GM18861 (cell line): ENCODE measurements at regions not wholly inside any gene's neighbourhood (a gene's known extent, or its start where the extent isn't known, plus 50 kb on each side); places are given as distances from the start of the nearest gene placed in this dataset.

ENCODE experiments used
- ATAC-seq: cut with Tn5 transposase; IDR thresholded peaks from one replicate; pipeline ENCODE4 v1.9.1; 2021; ENCODE audit not compliant: unreplicated experiment

DNA sequence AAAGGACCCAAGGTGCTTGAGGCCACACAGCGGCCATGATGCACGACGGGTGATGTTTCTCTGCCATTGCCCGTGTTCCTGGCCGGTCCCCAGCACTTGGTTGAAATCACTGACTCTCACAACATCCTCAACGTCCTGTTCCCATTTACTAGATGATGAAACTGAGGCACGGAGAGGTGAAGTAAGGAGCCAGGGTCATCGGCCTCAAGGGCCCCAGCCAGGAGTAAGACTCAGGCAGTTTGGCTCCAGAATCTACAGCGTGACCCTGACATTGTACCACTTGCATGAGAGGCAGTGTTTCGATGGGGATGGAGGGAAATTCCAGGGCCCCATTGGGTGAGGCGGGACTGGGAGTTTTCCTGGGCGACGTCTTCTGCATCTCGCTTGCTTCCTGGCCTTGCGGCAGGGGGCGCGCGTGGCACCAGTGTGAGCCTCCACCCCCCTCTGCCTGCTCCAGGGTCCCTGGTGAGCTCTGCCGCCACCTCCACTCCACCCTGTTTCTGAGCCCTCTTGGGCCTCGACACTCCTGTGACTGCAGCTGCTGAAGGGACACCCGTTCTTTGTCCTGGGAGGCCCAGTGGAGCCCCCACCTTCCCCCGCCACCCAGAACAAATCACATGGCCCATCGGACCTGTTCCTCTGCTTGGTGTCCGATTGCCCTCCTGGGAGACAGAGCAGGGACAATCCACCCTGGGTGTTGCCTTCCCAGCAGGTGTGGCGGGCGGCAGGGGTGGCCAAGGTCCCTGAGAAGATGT, 133.0 kb upstream of the GSE1 start:
- ATAC-seq, result no peak

DNA sequence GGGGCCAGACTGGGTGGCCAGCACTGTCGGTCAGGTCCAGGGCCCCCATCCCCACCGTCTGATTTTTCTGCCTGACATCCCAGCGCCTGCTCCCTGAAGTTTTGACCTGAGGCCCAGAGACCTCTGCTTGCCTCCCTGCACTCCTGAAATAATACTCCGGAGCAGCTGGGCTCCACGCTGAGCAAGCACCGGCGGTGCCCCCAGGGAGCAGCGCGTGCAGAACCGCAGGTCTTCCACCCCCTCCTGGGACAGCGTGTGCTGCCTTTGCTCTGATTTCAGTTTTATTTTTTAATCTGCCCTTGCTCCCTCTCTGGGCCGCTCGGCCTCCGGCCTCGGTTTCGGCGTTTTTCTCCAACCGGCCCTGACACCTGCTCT, 132.4 kb upstream of the GSE1 start:
- no peak for ATAC-seq

DNA sequence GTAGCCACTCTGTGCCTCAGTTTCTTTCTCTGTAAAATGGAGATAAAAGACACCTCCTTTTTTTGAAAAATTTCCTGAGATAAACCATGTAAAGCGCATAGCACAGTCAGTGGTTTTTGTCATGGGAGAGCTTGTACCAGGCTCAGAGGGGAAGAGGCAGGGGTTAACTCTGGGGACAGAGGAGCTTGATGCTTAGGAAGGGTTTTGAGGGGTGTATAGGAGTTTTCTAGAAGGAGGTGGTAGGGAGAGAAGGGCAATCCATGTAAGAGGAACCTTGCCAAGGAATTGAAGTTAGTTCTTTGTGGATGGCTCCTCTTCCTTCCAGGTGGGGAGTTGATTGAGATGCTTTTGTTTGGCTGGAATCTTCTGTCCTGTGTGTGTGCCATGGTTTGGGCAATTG, 131.9 kb upstream of the GSE1 start:
- no peak for ATAC-seq

DNA sequence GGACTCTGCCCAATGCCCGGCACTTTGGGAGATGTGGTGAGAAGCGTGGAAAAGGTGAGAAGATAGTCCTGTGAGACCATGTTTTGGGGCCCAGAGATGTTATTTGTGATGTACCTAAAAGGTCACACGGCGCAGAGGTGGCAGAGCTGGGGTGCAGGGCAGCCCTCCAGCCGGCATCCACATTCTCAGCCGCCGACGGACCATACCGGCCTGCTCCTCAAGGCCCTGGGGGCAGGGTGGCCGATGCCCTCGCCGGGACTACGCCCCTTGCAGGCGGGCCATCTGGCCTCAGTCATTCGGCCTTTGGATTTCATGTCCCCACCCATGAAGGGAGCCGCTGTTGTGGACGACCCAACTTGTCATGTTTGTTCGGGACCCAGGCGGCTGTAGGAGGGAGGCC, 131.4 kb upstream of the GSE1 start:
- no peak for ATAC-seq

DNA sequence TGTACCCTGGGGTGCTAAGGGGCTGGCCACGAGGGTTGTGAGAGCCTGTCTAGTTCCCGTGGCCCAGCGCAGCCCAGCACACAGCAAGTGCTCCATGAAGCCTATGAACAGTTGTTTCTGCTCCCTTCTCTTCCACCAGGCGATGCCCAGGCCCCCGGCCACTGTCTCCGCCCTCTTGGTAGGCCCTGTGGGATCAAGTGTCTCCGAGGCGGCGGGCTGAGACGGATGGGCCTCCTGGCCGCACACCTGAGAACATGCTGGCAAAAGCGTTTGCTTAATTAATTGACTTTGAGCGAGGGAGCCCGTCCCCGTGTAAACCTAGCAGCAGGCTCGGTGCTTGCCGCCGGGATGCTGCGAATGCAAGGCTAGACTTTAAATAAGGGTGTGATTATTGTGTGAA, 129.7 kb upstream of the GSE1 start:
- no peak for ATAC-seq

DNA sequence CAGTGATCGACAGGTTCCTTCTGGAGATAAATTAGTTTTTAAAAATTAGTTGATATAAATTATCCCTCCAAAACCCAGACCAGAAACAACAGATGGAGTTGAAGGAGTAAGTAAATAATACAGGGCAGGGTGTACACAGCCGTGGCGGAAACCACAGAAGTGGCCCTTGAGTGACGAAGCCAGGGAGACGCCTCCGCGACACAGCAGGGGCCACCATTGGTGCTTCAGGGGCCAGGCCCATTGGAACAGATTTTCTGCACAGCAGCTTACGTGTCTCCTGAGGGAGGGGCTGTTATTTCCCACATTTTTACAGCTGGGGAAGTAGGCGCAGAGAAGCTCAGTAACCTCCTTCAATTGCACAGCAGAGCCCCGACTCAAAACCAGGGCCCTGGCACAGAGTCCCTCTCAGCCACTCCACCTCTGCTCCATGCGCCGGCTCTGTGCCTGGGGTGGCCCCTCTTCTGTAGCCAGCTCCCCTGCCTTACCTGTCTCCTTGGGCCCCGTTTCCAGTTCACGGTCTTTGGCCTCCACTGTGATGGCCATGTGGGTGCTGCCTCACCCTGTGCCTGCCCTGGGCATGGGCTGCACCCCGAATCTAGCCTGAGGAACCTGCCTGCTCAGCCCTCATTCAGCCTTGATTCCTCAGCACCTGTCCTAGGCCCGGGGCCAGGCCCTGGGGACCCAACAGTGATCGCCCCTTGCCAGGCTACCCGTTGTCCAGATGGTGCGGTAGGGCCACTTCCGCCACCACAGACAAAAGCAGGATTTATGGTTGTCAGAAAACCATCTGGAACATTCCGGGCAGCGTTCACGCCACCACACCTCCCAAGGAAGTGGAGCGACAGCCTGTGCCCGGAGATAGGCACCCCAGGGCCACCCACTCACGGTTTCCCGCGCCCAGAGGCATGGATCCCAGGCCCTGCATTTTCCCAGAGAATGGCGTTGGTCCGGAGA, 128.5 kb upstream of the GSE1 start:
- ATAC-seq, result no peak

DNA sequence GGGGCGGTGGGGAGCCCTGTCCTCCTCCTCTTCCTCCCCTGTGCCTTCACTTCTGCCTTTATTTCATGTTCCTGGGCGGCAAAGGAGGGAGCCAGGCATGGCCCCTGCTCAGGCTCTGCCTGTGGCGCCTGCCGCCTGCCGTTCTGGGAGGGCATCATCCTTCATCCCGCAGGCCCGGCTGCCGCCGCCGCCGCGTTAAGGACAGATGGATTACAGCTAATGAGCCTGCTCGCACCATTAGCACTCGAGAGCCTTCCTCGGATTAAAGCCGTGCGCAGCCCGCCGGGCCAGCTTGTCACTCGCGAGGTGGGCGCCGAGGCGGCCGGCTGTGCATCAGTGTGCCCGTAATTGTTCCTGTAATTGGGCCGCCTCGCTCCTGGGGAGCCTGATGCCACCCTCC, 127.7 kb upstream of the GSE1 start:
- no peak for ATAC-seq

DNA sequence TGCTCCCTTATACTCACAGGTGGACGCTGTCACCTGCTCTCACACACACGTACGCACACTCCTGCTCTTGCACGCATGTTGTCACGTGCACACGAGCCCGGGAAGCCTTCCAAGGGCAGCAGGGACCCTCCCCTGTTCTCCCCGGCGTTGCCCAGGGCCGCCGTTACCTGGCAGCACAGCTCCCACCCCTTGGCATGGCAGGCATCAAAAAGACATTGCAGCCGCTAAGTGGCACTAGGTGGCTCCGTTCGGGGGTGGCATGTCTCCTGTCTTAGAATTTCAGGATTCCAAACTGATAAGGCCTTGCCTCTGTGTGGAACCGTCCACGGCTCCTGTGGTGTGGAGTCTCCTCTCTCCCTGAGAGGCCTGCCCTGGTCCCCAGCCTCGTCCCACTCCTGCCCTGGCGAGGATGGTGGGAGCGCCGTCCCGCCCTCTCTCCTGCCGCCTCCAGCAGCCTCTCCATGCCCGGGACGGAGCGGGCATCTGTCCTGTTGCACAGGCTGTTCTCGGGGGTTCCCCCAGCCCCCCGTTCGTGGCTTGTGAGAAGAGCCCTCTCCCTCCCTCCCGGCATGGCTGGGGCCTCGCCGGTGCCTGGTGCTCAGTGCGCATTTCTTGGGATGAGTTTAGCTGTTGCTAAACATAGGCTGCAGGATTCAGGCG, 126.7 kb upstream of the GSE1 start:
- ATAC-seq, result no peak

DNA sequence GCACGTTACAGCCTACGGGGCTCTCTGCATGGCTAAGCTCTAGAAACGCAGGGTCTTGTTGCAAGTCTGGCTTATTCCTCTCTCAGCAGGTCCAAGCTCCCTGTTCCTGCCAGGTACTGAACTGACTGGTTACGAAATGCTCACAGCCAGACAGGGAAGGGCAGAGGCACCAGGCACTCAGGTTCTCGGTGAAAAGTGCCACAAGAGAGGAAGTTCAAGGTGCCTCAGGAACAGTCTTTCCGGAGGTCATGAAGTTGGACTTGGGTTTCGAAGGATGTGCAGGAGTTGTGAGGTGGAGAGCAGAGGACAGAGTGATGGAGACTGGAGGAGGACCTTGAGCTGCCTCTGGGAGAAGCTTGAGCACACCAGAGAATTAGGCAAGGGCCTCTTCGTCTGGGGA, 124.7 kb upstream of the GSE1 start:
- no peak for ATAC-seq

DNA sequence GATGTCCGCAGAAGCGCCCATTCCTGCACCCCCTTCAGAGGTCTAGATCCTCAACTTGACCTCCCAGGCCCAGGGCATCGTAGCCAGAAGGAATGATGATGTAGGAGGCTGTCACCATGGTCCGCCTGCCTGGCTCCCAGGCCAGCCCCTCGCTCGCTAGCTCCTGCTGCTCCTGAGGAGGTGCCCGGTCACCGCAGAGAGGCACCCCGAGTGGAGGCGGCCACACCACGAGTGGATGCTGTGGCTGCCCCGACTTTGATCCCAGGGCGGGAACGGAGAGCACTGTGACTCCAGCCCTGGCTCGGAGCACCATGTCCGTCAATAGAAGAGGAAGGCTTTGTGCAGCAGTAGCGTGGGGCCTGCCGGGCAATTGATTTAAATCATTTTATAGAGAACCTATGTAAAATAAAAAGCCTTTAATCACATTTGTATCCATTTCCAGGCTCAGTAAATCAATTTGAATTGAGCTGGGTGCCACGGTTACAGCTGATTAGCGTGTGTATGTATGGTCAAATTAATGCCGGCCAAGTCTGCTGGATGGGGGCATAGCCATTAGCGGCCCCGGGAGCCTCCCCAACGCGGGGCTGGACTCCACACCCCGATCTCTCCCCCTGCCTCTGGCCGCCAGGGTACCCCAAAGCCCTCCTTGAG, 122.6 kb upstream of the GSE1 start:
- ATAC-seq, result no peak

DNA sequence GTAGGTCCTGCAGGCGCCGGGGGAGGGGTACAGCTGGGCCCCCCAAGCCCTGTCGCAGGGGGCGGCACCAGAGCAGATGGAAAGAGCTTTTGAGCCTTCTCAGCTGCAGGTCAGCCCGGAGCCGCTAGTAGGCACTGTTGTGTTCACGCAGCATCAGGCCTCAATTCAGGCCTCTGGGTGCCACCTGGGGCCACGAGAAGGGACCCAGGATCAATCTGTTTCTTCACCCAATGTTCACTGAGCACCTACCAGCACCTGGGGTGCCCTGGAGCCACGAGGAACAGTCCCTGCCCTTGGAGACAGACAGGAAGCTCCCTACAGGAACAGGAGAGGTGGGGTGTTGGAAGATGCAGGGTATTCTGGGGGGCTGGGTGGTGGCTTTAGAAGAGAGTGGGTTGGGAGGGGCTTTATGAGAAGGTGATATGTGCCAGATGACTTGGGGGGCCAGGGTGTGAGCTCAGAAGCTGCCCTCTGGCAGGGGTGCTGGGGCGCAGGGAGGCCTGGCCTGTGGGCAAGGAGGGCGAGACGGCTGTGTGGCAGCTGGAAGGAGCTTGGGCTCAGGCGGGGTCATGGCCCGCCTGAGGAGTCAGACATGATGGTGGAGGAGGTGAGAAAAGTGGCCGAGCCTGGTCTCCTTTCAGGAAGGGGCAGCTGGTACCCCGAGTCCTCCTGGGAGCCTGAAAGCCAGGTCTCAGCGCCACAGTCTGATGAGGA, 121.9 kb upstream of the GSE1 start:
- ATAC-seq, result no peak

DNA sequence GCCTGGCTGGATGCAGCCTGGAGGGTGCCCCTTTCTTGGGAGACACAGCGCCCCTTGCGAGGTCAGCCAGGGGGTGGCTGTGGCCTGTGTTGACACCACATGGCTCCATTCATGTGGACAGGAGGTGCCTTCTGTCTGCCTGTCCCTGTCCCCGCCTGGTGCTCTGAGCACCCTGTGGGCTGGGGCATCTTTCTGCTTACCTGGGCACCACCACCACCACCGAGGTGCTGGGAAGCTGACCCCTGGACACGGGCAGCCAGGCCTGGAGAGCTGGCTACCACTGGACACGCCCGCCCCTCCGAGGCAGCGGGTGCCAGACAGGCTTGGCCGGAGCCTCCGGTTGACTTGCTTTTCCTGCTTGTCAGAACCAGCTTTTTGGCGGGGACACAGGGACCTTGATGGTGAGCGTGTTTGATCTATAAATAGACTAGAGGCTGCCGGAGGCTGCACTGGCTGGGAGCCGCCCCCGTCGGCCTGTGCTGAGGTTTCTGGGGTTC, 121.3 kb upstream of the GSE1 start:
- ATAC-seq, result no peak

DNA sequence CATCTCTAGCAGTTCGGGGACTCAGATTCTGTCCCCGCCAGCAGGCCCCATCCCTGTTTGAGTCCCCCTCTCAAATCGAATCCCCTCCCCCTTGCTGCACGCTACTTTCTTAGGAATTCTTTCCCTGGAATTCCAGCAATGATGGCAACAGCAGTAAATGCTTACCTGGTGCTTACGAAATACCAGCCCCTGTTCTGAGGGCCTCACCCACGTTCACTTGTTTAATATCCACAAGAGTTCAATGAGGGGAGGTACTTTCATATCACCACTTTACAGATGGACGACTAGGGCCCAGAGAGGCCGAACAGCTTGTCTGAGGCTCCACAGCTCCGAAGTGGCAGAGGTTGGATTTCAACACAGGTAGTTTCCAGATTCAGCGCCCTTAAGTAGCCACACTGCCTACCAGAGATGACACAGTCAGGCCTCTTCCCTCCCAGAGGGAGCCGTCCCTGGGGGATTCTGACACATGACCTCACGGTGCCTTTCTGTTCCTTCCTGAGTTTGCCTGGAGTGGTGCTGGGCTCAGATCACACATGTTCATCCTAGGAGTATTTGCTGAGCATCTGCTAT, 120.7 kb upstream of the GSE1 start:
- ATAC-seq, result no peak

DNA sequence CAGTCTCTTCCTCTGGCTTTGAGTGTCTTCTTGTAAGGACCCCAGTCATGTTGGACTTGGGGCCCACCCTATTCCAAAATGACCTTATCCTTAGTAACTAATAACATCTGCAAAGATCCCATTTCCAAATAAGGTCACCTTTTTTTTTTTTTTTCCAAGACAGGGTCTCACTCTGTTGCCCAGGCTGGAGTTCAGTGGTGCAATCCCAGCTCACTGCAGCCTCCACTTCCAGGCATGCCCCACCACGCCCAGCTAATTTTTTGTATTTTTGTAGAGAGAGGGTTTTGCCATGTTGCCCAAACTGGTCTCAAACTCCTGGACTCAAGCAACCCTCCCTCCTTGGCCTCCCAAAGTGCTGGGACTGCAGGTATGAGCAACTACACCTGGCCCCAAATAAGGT, 118.8 kb upstream of the GSE1 start:
- ATAC-seq, result no peak

DNA sequence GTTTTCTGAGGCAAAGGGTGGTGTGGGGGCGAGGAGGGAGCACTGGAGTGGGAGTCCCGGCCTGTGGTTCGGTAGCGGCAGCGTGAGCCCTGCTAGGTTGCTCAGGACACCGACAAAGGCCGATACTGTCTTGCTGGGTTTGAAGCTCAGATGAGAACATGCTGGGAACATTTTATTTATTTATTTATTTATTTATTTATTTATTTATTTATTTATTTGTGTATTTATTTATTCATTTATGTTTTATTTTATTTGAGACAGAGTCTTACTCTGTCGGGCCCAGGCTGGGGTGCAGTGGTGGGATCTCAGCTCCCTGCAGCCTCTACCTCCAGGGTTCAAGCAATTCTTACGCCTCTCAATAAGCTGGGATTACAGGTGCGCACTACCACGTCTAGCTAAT, 117.9 kb upstream of the GSE1 start:
- no peak for ATAC-seq

DNA sequence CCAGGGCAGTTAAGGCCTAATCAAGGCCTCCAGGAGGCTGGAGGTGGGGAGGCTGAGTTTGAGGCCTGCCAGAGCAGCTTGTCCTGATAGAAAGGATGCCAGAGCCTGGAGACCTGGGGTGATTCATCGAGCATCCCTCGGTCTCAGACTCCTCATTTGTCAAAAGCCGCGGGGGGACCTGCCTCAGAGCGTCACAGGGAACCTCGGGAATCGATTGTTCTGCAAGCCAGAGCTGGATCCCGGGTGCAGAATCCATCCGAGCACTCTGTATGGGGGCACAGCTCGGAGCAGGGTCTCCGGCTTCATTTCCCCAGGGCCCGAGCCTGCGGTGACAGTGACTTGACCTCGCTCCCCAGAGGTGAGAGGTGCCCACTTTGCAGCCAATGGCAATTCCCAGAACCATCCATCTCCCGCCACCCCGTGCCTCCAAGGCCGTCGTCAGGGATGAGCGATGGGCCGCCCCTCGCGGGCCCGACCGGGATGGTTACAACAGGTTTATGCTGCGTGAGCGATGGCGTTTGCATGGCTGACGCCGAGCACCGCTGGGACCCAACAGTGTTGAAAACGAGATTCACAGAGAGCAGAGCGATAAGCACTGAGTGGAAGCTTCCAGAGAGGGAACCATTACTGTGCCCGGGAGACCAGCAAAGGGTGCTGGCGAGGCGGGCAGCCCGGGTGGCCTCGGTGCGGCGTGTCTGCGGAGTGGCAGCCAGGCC, 117.1 kb upstream of the GSE1 start:
- ATAC-seq, result no peak

DNA sequence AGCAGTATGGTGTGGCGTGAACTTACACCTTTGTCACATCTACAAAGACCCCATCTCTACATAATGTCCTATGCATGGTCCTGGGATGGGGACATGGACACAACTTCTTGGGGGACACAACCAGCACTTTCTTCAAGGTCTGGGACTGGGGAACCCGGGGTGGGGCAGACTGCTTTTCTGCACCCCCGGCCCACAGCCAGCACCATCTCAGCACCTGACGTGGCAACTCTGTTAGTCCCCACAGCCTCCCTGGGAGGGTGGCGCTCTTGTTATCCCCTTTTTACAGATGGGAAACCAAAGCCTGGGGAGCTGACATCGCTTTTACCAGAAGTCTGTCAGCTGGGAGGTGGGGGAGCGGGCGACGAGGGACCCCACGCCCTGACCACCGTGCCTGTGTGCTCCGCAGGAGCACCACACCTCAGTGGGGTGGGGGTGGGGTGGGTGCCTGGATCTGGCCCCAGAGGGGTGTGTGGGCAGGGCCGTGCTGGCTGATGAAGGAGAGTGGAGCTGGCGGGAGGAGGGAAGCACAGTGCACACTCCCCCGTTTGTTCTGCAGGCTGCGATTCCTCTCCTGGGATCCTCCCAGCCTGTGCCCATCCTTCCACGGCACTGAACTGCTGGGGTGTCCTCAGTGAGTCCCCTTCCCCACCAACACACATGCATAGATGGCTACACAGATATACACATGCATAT, 115.4 kb upstream of the GSE1 start:
- no peak for ATAC-seq

DNA sequence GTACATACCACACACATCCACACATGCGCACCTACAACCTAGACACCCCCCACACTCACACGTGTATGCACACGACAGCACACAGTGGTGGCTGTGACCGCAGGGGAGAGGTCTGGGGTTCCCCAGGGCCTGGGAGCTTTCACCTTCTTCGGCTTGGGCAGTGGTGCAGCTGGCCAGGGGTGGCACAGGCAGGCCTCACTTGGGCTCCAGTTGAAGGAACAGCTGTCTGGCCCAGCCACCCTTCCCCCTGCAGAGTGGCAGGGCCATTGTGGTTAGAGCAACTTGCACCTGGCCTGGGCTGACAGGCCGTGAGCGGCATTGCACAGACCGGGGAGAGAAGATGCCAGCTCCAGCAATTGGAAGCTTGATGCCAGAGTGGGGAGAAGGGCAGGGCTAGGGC, 114.5 kb upstream of the GSE1 start:
- ATAC-seq, result peak; percentile 64

DNA sequence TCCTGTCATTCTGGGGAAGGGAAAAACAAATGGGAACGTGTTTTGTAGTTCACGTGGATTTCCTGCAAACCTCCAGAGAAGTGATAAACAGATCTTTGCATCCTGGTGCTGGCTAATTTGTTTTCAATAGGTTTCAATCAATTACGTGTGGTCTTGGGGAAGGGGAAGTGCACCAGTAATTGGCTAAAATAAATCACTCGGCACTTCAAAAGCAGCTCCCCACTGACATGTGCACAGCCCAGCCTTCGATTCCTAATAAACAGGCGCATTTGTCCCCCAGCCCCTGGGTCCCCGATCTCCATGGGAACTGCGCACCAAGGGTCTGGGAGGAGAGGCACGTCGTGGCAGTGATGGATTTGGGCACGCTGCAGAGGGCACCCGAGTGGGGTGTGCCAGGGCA, 112.9 kb upstream of the GSE1 start:
- ATAC-seq, result no peak
